ENCODE measurements at regions not wholly inside any gene's neighbourhood (a gene's known extent, or its start where the extent isn't known, plus 50 kb on each side); places are given as distances from the start of the nearest gene placed in this dataset.

- Histone ChIP-seq H3K9ac (ENCODE audit: low read length) (no peak overlapping the region), H3K9me2 (ENCODE audit: insufficient read depth, low read length) (no peaks in the 10 kb centered on the region), H3K79me2 (replicated peaks; ENCODE audit: insufficient read depth, low read length) (no peaks in the 10 kb centered on the region), H3F3A (ENCODE audit: insufficient read depth, low read length, poor library complexity, severe bottlenecking) (no peaks in the 10 kb centered on the region), H2AFZ (ENCODE audit: low read depth, low read length) (no peak overlapping the region), H3K27ac (ENCODE audit: low read length) (no peak overlapping the region), H3K4me2 (ENCODE audit: low read length) (no peak overlapping the region), H3K9me3 (ENCODE audit: low read length) (no peaks in the 10 kb centered on the region), H3K36me3 (ENCODE audit: insufficient read depth, low read length) (no peaks in the 10 kb centered on the region), H3K27me3 (ENCODE audit: insufficient read depth, low read depth, low read length) (no peaks in the 10 kb centered on the region), H4K20me1 (ENCODE audit: insufficient read depth) (no peaks in the 10 kb centered on the region), H3K4me3 (ENCODE audit: low read length) (no peak overlapping the region)
- TF ChIP-seq REST (IDR thresholded peaks at IDR 0.05; ENCODE audit: borderline replicate concordance) (no peak), POLR2AphosphoS5 (IDR thresholded peaks at IDR 0.05) (no peak), EZH2 (IDR thresholded peaks at IDR 0.05; ENCODE audit: borderline replicate concordance, insufficient read depth, low read length, poor library complexity, severe bottlenecking) (no peak), SMC3 (conservative IDR thresholded peaks at IDR 0.05; ENCODE audit: poor library complexity) (no peak), MXI1 (conservative IDR thresholded peaks at IDR 0.05; ENCODE audit: poor library complexity, severe bottlenecking) (no peak), RAD21 (conservative IDR thresholded peaks at IDR 0.05) (no peak), CTCF (IDR thresholded peaks at IDR 0.05; ENCODE audit: poor library complexity, severe bottlenecking) (no peak), TAF1 (IDR thresholded peaks at IDR 0.05; ENCODE audit: low read depth) (no peak), EP300 (conservative IDR thresholded peaks at IDR 0.05; ENCODE audit: poor library complexity, severe bottlenecking) (no peak)
These were observed 91.2 kb downstream of the TNFSF18 start for GRCh38 chr1:172959571-172959970.

- H3K9ac ChIP-seq (ENCODE audit: low read length), result no peak overlapping the region
- no peak overlapping the region for H3K4me2 ChIP-seq (ENCODE audit: low read length)
These were observed 90.7 kb downstream of the TNFSF18 start for GRCh38 chr1:172960019-172960418.

More at GRCh38 chr1:172960019-172960418, 90.7 kb downstream of the TNFSF18 start:
- Histone ChIP-seq H3K9me2 (ENCODE audit: insufficient read depth, low read length) (no peaks in the 10 kb centered on the region), H3K36me3 (ENCODE audit: insufficient read depth, low read length) (no peaks in the 10 kb centered on the region), H3K79me2 (replicated peaks; ENCODE audit: insufficient read depth, low read length) (no peaks in the 10 kb centered on the region), H3F3A (ENCODE audit: insufficient read depth, low read length, poor library complexity, severe bottlenecking) (no peaks in the 10 kb centered on the region), H3K4me3 (ENCODE audit: low read length) (no peak overlapping the region), H2AFZ (ENCODE audit: low read depth, low read length) (no peak overlapping the region), H4K20me1 (ENCODE audit: insufficient read depth) (no peaks in the 10 kb centered on the region), H3K27ac (ENCODE audit: low read length) (no peak overlapping the region), H3K9me3 (ENCODE audit: low read length) (no peaks in the 10 kb centered on the region), H3K27me3 (ENCODE audit: insufficient read depth, low read depth, low read length) (no peaks in the 10 kb centered on the region)
- TF ChIP-seq POLR2AphosphoS5 (IDR thresholded peaks at IDR 0.05) (no peak), EZH2 (IDR thresholded peaks at IDR 0.05; ENCODE audit: borderline replicate concordance, insufficient read depth, low read length, poor library complexity, severe bottlenecking) (no peak), CTCF (IDR thresholded peaks at IDR 0.05; ENCODE audit: poor library complexity, severe bottlenecking) (no peak), TAF1 (IDR thresholded peaks at IDR 0.05; ENCODE audit: low read depth) (no peak)

Measured in neural cell (in vitro differentiated cells).